Spleen (tissue), 11 donors: ENCODE measurements at regions not wholly inside any gene's neighbourhood (a gene's known extent, or its start where the extent isn't known, plus 50 kb on each side); places are given as distances from the start of the nearest gene placed in this dataset.

Source experiments
- DNase-seq: peaks from one replicate; pipeline ENCODE4 v3.0.0-alpha.2; 2020
- H3K27ac ChIP-seq, 8 donors: fragments of 200-600 bp; sonication (generic) in 7 of 8; 1 replicate in 4 of 8; 2 replicates in 4 of 8; pipeline versions ENCODE4 v1.5.0 to v1.8.0; 2016 to 2021; ENCODE audit warnings: inconsistent platforms in 4 of 8, mild to moderate bottlenecking in 4 of 8, moderate library complexity in 1 of 8
- H3K27me3 ChIP-seq, 7 donors: fragments of 200-600 bp; sonication (generic) in 6 of 7; replicated peaks in 1 of 7; 1 replicate in 4 of 7; 2 replicates in 3 of 7; pipeline versions ENCODE4 v1.5.0 to v1.8.0; 2016 to 2021; ENCODE audit warnings: inconsistent platforms in 3 of 7, mild to moderate bottlenecking in 1 of 7
- H3K36me3 ChIP-seq, 6 donors: fragments of 200-600 bp; sonication (generic) in 5 of 6; 1 replicate in 4 of 6; 2 replicates in 2 of 6; pipeline versions ENCODE4 v1.5.0 to v1.8.0; 2016 to 2021; ENCODE audit warnings: inconsistent platforms in 2 of 6
- H3K4me1 ChIP-seq, 6 donors: fragments of 200-600 bp; sonication (generic) in 5 of 6; 1 replicate in 3 of 6; 2 replicates in 3 of 6; pipeline versions ENCODE4 v1.5.0 to v1.8.0; 2016 to 2021; ENCODE audit warnings: inconsistent platforms in 3 of 6
- H3K4me3 ChIP-seq, 8 donors: fragments of 200-600 bp; sonication (generic) in 7 of 8; 1 replicate in 4 of 8; 2 replicates in 4 of 8; pipeline versions ENCODE4 v1.5.0 to v1.8.0; 2016 to 2021; ENCODE audit warnings: inconsistent platforms in 4 of 8, mild to moderate bottlenecking in 4 of 8, moderate library complexity in 2 of 8
- H3K9me3 ChIP-seq, 8 donors: fragments of 200-600 bp; sonication (generic) in 7 of 8; 1 replicate in 4 of 8; 2 replicates in 4 of 8; pipeline versions ENCODE4 v1.5.0 to v1.8.0; 2016 to 2021; ENCODE audit warnings: inconsistent platforms in 4 of 8
- CTCF ChIP-seq, 11 experiments: fragments of 200-600 bp in 7 of 11; fragments of 450-650 bp in 4 of 11; sonication (generic) in 4 of 11; IDR thresholded peaks in 8 of 11; conservative IDR thresholded peaks in 3 of 11; 1 replicate in 7 of 11; 2 replicates in 4 of 11; pipeline versions ENCODE4 v1.4.0 to v1.8.0; 2016 to 2021; ENCODE audit warnings: antibody characterized with exemption in 11 of 11, inconsistent platforms in 4 of 11, mild to moderate bottlenecking in 1 of 11
- POLR2A ChIP-seq, 3 donors: fragments of 450-650 bp; IDR thresholded peaks; one replicate each; pipeline ENCODE4 v1.5.1; 2017; ENCODE audit warnings: antibody characterized with exemption in 3 of 3, mild to moderate bottlenecking in 1 of 3
- POLR2AphosphoS5 ChIP-seq, 3 donors: sonication (generic); formaldehyde crosslinking; IDR thresholded peaks; one replicate each; pipeline ENCODE4 v1.5.1; 2017; ENCODE audit warnings: antibody characterized with exemption in 3 of 3
- WGBS, 5 donors: extraction: QIAGEN DNeasy Blood & Tissue Kit in 3 of 5; methylation state at CpG; one replicate each; pipeline versions ENCODE4 v1.1.5 to v1.1.7; 2013 to 2018; 5-methylcytosine and 5-hydroxymethylcytosine counted together
- intact Hi-C: fragments of 100-400 bp; cut with DNase I; formaldehyde crosslinking; loops from one replicate; pipeline ENCODE4 v1.15.0; 2023; ENCODE audit warnings: low total_unique reads
- donor health status: healthy with polysubstance abuse.
- donor health status: DM: no; HTN: no; CAD: no; lungs with moderate emphysema.
- donor health status: DM: no; HTN: no; CAD: no.
- donor health status: Bipolar disorder and iron deficiency.
- donor health status: healthy.
- donor health status: DM: no; HTN: no; CAD: no.
- donor health status: DM: yes; HTN: yes; CAD: no.

- H3K36me3 ChIP-seq: no peaks in the 10 kb centered on the region
- 78 to 96% (median 92%) methylated on average over 3 of the region's 3 CpGs for WGBS, 5 donors
- TF ChIP-seq CTCF (IDR thresholded peaks at IDR 0.05 in 8 of 11, conservative IDR thresholded peaks at IDR 0.05 in 3 of 11): no peak
- no peaks in the 10 kb centered on the region for H3K27me3 ChIP-seq
- no peaks in the 10 kb centered on the region for H3K9me3 ChIP-seq
- intact Hi-C loops: no loop called here
- H3K27ac ChIP-seq: no peak overlapping the region
- no peak overlapping the region for H3K4me3 ChIP-seq
- DNase-seq: no peak
- H3K4me1 ChIP-seq: peaks cover 4 to 20% (median 11%) of the 10 kb centered on the region in 6 donors
Observed at GRCh38 chr6:139888681-139889122, 514.3 kb upstream of the CITED2 start.

- Histone ChIP-seq H3K4me1 (peaks cover 16 to 35% (median 25%) of the 10 kb centered on the region in 6 donors), H3K4me3 (no peak overlapping the region), H3K9me3 (no peaks in the 10 kb centered on the region), H3K36me3 (no peaks in the 10 kb centered on the region), H3K27ac (no peak overlapping the region), H3K27me3 (no peaks in the 10 kb centered on the region)
- whole genome bisulfite sequencing, 5 donors: 89 to 99% (median 96%) methylated on average over 3 of the region's 3 CpGs
- TF ChIP-seq POLR2A (IDR thresholded peaks at IDR 0.05) (no peak), CTCF (IDR thresholded peaks at IDR 0.05 in 8 of 11, conservative IDR thresholded peaks at IDR 0.05 in 3 of 11) (no peak), POLR2AphosphoS5 (IDR thresholded peaks at IDR 0.05) (no peak)
- intact Hi-C loops: no loop called here
- no peak for DNase-seq
Observed at GRCh38 chr6:139887275-139887674, 512.8 kb upstream of the CITED2 start.

GRCh38 chr6:139886396-139886795, 511.9 kb upstream of the CITED2 start:
- Histone ChIP-seq H3K36me3 (no peaks in the 10 kb centered on the region), H3K27me3 (no peaks in the 10 kb centered on the region), H3K4me1 (peaks cover 16 to 43% (median 31%) of the 10 kb centered on the region in 6 donors), H3K9me3 (no peaks in the 10 kb centered on the region), H3K4me3 (no peak overlapping the region), H3K27ac (peak overlapping the region in 1 of 8 donors; percentile 38)
- intact Hi-C loops: no loop called here
- WGBS, 5 donors: 81 to 91% (median 88%) methylated on average over 6 of the region's 6 CpGs
- TF ChIP-seq POLR2A (IDR thresholded peaks at IDR 0.05) (no peak), CTCF (IDR thresholded peaks at IDR 0.05 in 8 of 11, conservative IDR thresholded peaks at IDR 0.05 in 3 of 11) (no peak), POLR2AphosphoS5 (IDR thresholded peaks at IDR 0.05) (no peak)
- DNase-seq: no peak

GRCh38 chr6:139885909-139886308, 511.5 kb upstream of the CITED2 start:
- intact Hi-C loops: no loop called here
- H3K27me3 ChIP-seq: no peaks in the 10 kb centered on the region
- 17 to 47% (median 42%) methylated on average over 1 of the region's 1 CpG for WGBS, 5 donors

More at GRCh38 chr6:139885909-139886308, 511.5 kb upstream of the CITED2 start:
- Histone ChIP-seq H3K36me3 (no peaks in the 10 kb centered on the region), H3K4me1 (peaks cover 16 to 45% (median 31%) of the 10 kb centered on the region in 6 donors), H3K27ac (peak overlapping the region in 2 of 8 donors; percentile 38 to 45), H3K9me3 (no peaks in the 10 kb centered on the region), H3K4me3 (no peak overlapping the region)
- no peak for DNase-seq
- TF ChIP-seq CTCF (IDR thresholded peaks at IDR 0.05 in 8 of 11, conservative IDR thresholded peaks at IDR 0.05 in 3 of 11): no peak
